Glutamatergic neuron (in vitro differentiated cells): ENCODE measurements at regions not wholly inside any gene's neighbourhood (a gene's known extent, or its start where the extent isn't known, plus 50 kb on each side); places are given as distances from the start of the nearest gene placed in this dataset.

Experiments
- DNase-seq: peaks from one replicate; pipeline ENCODE4 v3.0.0; 2022
- H3K27ac Mint-ChIP-seq: one replicate; pipeline ENCODE4 v1.8.0; 2020; ENCODE audit warnings: mild to moderate bottlenecking, mixed read lengths, inconsistent platforms; ENCODE audit not compliant: unreplicated experiment
- H3K27me3 Mint-ChIP-seq: one replicate; pipeline ENCODE4 v1.8.0; 2020; ENCODE audit warnings: mild to moderate bottlenecking, moderate library complexity, mixed read lengths, inconsistent platforms; ENCODE audit not compliant: unreplicated experiment
- H3K36me3 Mint-ChIP-seq: one replicate; pipeline ENCODE4 v1.8.0; 2020; ENCODE audit warnings: mild to moderate bottlenecking, mixed read lengths, inconsistent platforms; ENCODE audit not compliant: unreplicated experiment
- H3K4me1 Mint-ChIP-seq: one replicate; pipeline ENCODE4 v1.8.0; 2020; ENCODE audit warnings: mild to moderate bottlenecking, low read depth, mixed read lengths, inconsistent platforms; ENCODE audit not compliant: unreplicated experiment
- H3K4me3 Mint-ChIP-seq: one replicate; pipeline ENCODE4 v1.8.0; 2020; ENCODE audit warnings: mild to moderate bottlenecking, mixed read lengths, inconsistent platforms; ENCODE audit not compliant: unreplicated experiment
- H3K9me3 Mint-ChIP-seq: one replicate; pipeline ENCODE4 v1.8.0; 2020; ENCODE audit warnings: mild to moderate bottlenecking, moderate library complexity, mixed read lengths, inconsistent platforms; ENCODE audit not compliant: unreplicated experiment
- CTCF ChIP-seq: fragments of 200-600 bp; sonication (generic); IDR thresholded peaks from one replicate; pipeline ENCODE4 v1.5.0; 2021; ENCODE audit not compliant: partially characterized antibody, unreplicated experiment

DNA sequence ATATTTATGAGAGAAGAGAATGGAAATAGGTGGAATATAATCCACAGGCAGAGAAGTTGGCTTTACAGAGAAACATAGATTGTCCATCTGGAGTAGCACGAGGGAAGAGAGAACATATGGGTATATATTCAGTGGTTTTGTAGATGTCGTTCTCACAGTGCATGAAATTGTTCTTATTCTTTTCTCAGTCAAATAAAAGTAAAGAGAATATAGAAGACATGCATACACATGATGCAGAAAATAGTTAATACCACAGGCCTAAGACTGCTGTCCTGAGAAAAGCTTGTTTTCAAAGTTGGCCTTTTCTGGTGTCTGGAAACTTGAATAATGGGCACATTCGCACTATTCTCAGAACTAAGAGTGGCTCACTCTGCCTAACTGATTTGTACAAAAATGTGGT, 378.1 kb downstream of the GABRG1 start:
- Mint-ChIP-seq H3K9me3 (peaks cover 2% of the 10 kb centered on the region), H3K27ac (no peak overlapping the region), H3K4me1 (no peaks in the 10 kb centered on the region), H3K4me3 (no peak overlapping the region), H3K36me3 (peaks cover 5% of the 10 kb centered on the region), H3K27me3 (no peaks in the 10 kb centered on the region)
- TF ChIP-seq CTCF: no peak
- no peak for DNase-seq

- Mint-ChIP-seq H3K27ac (no peak overlapping the region), H3K9me3 (no peaks in the 10 kb centered on the region)
- no peak for TF ChIP-seq CTCF
These were observed 382.0 kb downstream of the GABRG1 start for GRCh38 chr4:45741897-45742296.

DNA sequence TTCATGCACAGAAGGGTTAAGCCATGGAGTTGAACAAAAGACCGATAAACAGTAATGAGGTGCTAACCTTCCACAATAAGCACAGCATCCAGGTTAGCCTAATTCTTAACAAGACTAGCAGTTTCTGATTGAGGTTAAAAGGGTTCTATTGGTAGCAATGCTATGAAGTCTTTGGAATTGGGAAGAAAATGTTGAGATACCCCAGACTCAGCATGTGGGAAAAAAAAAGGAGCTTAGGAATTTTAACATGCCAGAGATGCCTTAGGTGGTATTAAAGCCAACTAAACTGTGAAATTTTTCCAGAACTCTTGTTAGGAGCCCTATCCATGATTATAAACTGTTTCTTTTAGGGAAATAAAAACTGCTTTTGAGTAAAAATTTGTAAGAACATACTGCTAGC, 391.7 kb downstream of the GABRG1 start:
- H3K4me3 Mint-ChIP-seq: no peak overlapping the region
- H3K27ac Mint-ChIP-seq: no peak overlapping the region
- peaks cover 3% of the 10 kb centered on the region for H3K27me3 Mint-ChIP-seq
- H3K9me3 Mint-ChIP-seq: no peaks in the 10 kb centered on the region
- no peak for DNase-seq
- no peaks in the 10 kb centered on the region for H3K4me1 Mint-ChIP-seq
- no peaks in the 10 kb centered on the region for H3K36me3 Mint-ChIP-seq
- no peak for TF ChIP-seq CTCF

More at GRCh38 chr4:45741897-45742296, 382.0 kb downstream of the GABRG1 start:
- Mint-ChIP-seq H3K4me1 (no peaks in the 10 kb centered on the region), H3K36me3 (peaks cover 5% of the 10 kb centered on the region), H3K27me3 (no peaks in the 10 kb centered on the region), H3K4me3 (no peak overlapping the region)
- DNase-seq: no peak

GRCh38 chr4:45716093-45716492, 407.8 kb downstream of the GABRG1 start:
- no peaks in the 10 kb centered on the region for H3K4me1 Mint-ChIP-seq
- H3K27me3 Mint-ChIP-seq: no peaks in the 10 kb centered on the region
- H3K9me3 Mint-ChIP-seq: no peaks in the 10 kb centered on the region
- no peak overlapping the region for H3K4me3 Mint-ChIP-seq
- TF ChIP-seq CTCF: no peak
- DNase-seq: no peak
- H3K36me3 Mint-ChIP-seq: no peaks in the 10 kb centered on the region
- H3K27ac Mint-ChIP-seq: no peak overlapping the region

GRCh38 chr4:45713996-45714395, 409.9 kb downstream of the GABRG1 start:
- Mint-ChIP-seq H3K27ac (no peak overlapping the region), H3K4me1 (no peaks in the 10 kb centered on the region), H3K36me3 (no peaks in the 10 kb centered on the region), H3K4me3 (no peak overlapping the region), H3K9me3 (no peaks in the 10 kb centered on the region), H3K27me3 (no peaks in the 10 kb centered on the region)
- DNase-seq: no peak
- TF ChIP-seq CTCF: no peak
